PC-3 (cell line): ENCODE measurements at regions not wholly inside any gene's neighbourhood (a gene's known extent, or its start where the extent isn't known, plus 50 kb on each side); places are given as distances from the start of the nearest gene placed in this dataset.
"Not testable (repeated sequence)": the region's sequence is repeated elsewhere in the genome, so short reads cannot be mapped to it uniquely, and the experiment has no call there.

ENCODE experiments used
- ATAC-seq: fragments of 200-7000 bp; cut with Tn5 transposase; 2 replicates; pipeline ENCODE4 v1.9.1; 2020; ENCODE audit warnings: mild to moderate bottlenecking, moderate library complexity
- BruUV-seq: library from RNA; stranded (reverse); fragments of 400-500 nt; replicated peaks from 2 replicates; lab custom pipeline; 2021; lab: Mats Ljungman, UMichigan
- CTCF ChIA-PET: fragments of 300-600 bp; sonication (Branson Sonifier 250); formaldehyde crosslinking; loops from one replicate; lab custom pipeline; 2022; ENCODE audit warnings: antibody characterized with exemption; lab: Charles Lee
- POLR2A ChIA-PET: fragments of 300-600 bp; sonication (Branson Sonifier 250); formaldehyde crosslinking; loops from one replicate; lab custom pipeline; 2022; ENCODE audit warnings: antibody characterized with exemption; ENCODE audit not compliant: unreplicated experiment; lab: Charles Lee
- DNase-seq: peaks from one replicate; pipeline ENCODE4 v3.0.0-alpha.2; 2015
- H2AFZ ChIP-seq: fragments of 300-600 bp; sonication (generic); 2 replicates; pipeline ENCODE4 v1.6.0; 2016; ENCODE audit warnings: antibody characterized with exemption, low read length
- H3F3A ChIP-seq: fragments of 300-600 bp; sonication (generic); one replicate; pipeline ENCODE4 v1.6.0; 2017; ENCODE audit warnings: antibody characterized with exemption, low read length, control low read depth, mild to moderate bottlenecking; ENCODE audit not compliant: unreplicated experiment
- H3K27ac ChIP-seq: fragments of 300-600 bp; sonication (generic); 2 replicates; pipeline ENCODE4 v1.5.1; 2016; ENCODE audit warnings: mild to moderate bottlenecking, low read length
- H3K27me3 ChIP-seq: fragments of 300-600 bp; sonication (generic); 2 replicates; pipeline ENCODE4 v1.6.1; 2016; ENCODE audit warnings: low read length, mixed read lengths
- H3K36me3 ChIP-seq: fragments of 300-600 bp; sonication (generic); 2 replicates; pipeline ENCODE4 v1.6.1; 2016; ENCODE audit warnings: low read depth, mixed run types, low read length, mixed read lengths
- H3K4me1 ChIP-seq: fragments of 300-600 bp; sonication (generic); 2 replicates; pipeline ENCODE4 v1.5.1; 2016; ENCODE audit warnings: low read length; ENCODE audit not compliant: insufficient read depth
- H3K4me2 ChIP-seq: fragments of 300-600 bp; sonication (generic); 2 replicates; pipeline ENCODE4 v1.6.0; 2016; ENCODE audit warnings: low read length
- H3K4me3 ChIP-seq: fragments of 300-600 bp; sonication (generic); 2 replicates; pipeline ENCODE4 v1.5.1; 2016; ENCODE audit warnings: mild to moderate bottlenecking, low read length, mixed read lengths
- H3K79me2 ChIP-seq: fragments of 300-600 bp; sonication (generic); 2 replicates; pipeline ENCODE4 v1.6.1; 2017; ENCODE audit warnings: low read length, mixed read lengths
- H3K9ac ChIP-seq: fragments of 300-600 bp; sonication (generic); 2 replicates; pipeline ENCODE4 v1.6.0; 2016; ENCODE audit warnings: mild to moderate bottlenecking, low read length
- H3K9me2 ChIP-seq: fragments of 300-600 bp; sonication (generic); replicated peaks from 2 replicates; pipeline ENCODE4 v1.6.1; 2016; ENCODE audit warnings: mixed run types, low read length, mixed read lengths
- H3K9me3 ChIP-seq: fragments of 300-600 bp; sonication (generic); 2 replicates; pipeline ENCODE4 v1.6.1; 2016; ENCODE audit warnings: low read length, mixed read lengths
- H4K20me1 ChIP-seq: fragments of 300-600 bp; sonication (generic); 2 replicates; pipeline ENCODE4 v1.6.1; 2016; ENCODE audit warnings: low read length, mixed read lengths
- CTCF ChIP-seq: fragments of 300-600 bp; sonication (generic); conservative IDR thresholded peaks from 2 replicates; pipeline ENCODE4 v1.5.1; 2017; ENCODE audit warnings: antibody characterized with exemption, low read depth, mild to moderate bottlenecking, low read length
- EZH2 ChIP-seq: fragments of 300-600 bp; sonication (generic); IDR thresholded peaks from one replicate; pipeline ENCODE4 v1.6.1; 2017; ENCODE audit warnings: antibody characterized with exemption, mild to moderate bottlenecking, low read length; ENCODE audit not compliant: unreplicated experiment
- EZH2phosphoT487 ChIP-seq: fragments of 300-600 bp; sonication (generic); IDR thresholded peaks from 2 replicates; pipeline ENCODE4 v1.6.1; 2018; ENCODE audit warnings: mild to moderate bottlenecking, antibody characterized with exemption, low read length, borderline replicate concordance
- intact Hi-C: fragments of 100-400 bp; cut with micrococcal nuclease; formaldehyde crosslinking; loops from 2 replicates; pipeline ENCODE4 v1.9.0; 2023

- H3F3A ChIP-seq: no peaks in the 10 kb centered on the region
- ATAC-seq (no peak), DNase-seq (no peak)
- no peaks in the 10 kb centered on the region for H3K79me2 ChIP-seq
- no peak overlapping the region for H3K4me2 ChIP-seq
- POLR2A ChIA-PET: no interaction called here
- BruUV-seq: no TSS peak
- no peaks in the 10 kb centered on the region for H4K20me1 ChIP-seq
- no peak overlapping the region for H2AFZ ChIP-seq
- no peak overlapping the region for H3K27ac ChIP-seq
- TF ChIP-seq CTCF: no peak
- TF ChIP-seq EZH2: no peak
- TF ChIP-seq EZH2phosphoT487: no peak
- no peak overlapping the region for H3K9ac ChIP-seq
- H3K9me2 ChIP-seq: no peaks in the 10 kb centered on the region
- no peak overlapping the region for H3K4me3 ChIP-seq
- intact Hi-C loops: no loop called here
- H3K4me1 ChIP-seq: no peaks in the 10 kb centered on the region
- no peaks in the 10 kb centered on the region for H3K36me3 ChIP-seq
- CTCF ChIA-PET: no interaction called here
- no peaks in the 10 kb centered on the region for H3K9me3 ChIP-seq
- no peaks in the 10 kb centered on the region for H3K27me3 ChIP-seq
Observed at GRCh38 chr6:105691081-105691480, 288.2 kb upstream of the PREP start.

- CTCF ChIA-PET: no interaction called here
Observed at GRCh38 chr6:105688573-105688972, 285.7 kb upstream of the PREP start.

GRCh38 chr6:105686793-105687192, 283.9 kb upstream of the PREP start:
- H3K4me3 ChIP-seq, H3K9ac ChIP-seq, H3K36me3 ChIP-seq, intact Hi-C loops, H3K9me3 ChIP-seq, ATAC-seq, H3F3A ChIP-seq, H3K79me2 ChIP-seq, DNase-seq, BruUV-seq, POLR2A ChIA-PET, H3K9me2 ChIP-seq, H2AFZ ChIP-seq, H3K27ac ChIP-seq, H3K4me1 ChIP-seq, CTCF ChIA-PET, H4K20me1 ChIP-seq, H3K27me3 ChIP-seq, H3K4me2 ChIP-seq: not testable (repeated sequence)

More at GRCh38 chr6:105688573-105688972, 285.7 kb upstream of the PREP start:
- H3K9ac ChIP-seq: no peak overlapping the region
- DNase-seq (no peak), ATAC-seq (no peak)
- POLR2A ChIA-PET: no interaction called here
- no peak overlapping the region for H2AFZ ChIP-seq
- no peaks in the 10 kb centered on the region for H4K20me1 ChIP-seq
- no peak overlapping the region for H3K27ac ChIP-seq
- no peaks in the 10 kb centered on the region for H3K9me3 ChIP-seq
- no peaks in the 10 kb centered on the region for H3K27me3 ChIP-seq
- H3K4me1 ChIP-seq: no peaks in the 10 kb centered on the region
- no peaks in the 10 kb centered on the region for H3K36me3 ChIP-seq
- no peak overlapping the region for H3K4me3 ChIP-seq
- TF ChIP-seq EZH2 (no peak), EZH2phosphoT487 (no peak), CTCF (no peak)
- no peaks in the 10 kb centered on the region for H3F3A ChIP-seq
- BruUV-seq: no TSS peak
- H3K79me2 ChIP-seq: no peaks in the 10 kb centered on the region
- H3K9me2 ChIP-seq: no peaks in the 10 kb centered on the region
- intact Hi-C loops: no loop called here
- no peak overlapping the region for H3K4me2 ChIP-seq
